ENCODE measurements at regions not wholly inside any gene's neighbourhood (a gene's known extent, or its start where the extent isn't known, plus 50 kb on each side); places are given as distances from the start of the nearest gene placed in this dataset.

- no peak for DNase-seq
Measured at GRCh38 chr2:120829633-120830025, 94.0 kb downstream of the GLI2 start.

GRCh38 chr2:120830096-120830830, 94.6 kb downstream of the GLI2 start:
- no peak for DNase-seq

GRCh38 chr2:120831086-120831485, 95.4 kb downstream of the GLI2 start:
- DNase-seq: no peak

- DNase-seq: no peak
Measured at GRCh38 chr2:120831891-120832290, 96.2 kb downstream of the GLI2 start.

- no peak for DNase-seq
Measured at GRCh38 chr2:120832296-120833070, 96.8 kb downstream of the GLI2 start.

- no peak for DNase-seq
Measured at GRCh38 chr2:120833127-120833675, 97.5 kb downstream of the GLI2 start.

- no peak for DNase-seq
Measured at GRCh38 chr2:120834206-120834605, 98.5 kb downstream of the GLI2 start.

- no peak for DNase-seq
Measured at GRCh38 chr2:120836281-120836680, 100.6 kb downstream of the GLI2 start.

GRCh38 chr2:120840795-120841487, 105.3 kb downstream of the GLI2 start:
- DNase-seq: no peak

- no peak for DNase-seq
Measured at GRCh38 chr2:120842456-120843439, 107.1 kb downstream of the GLI2 start.

GRCh38 chr2:120844070-120844738, 108.5 kb downstream of the GLI2 start:
- no peak for DNase-seq

- no peak for DNase-seq
Measured at GRCh38 chr2:120845277-120845676, 109.6 kb downstream of the GLI2 start.

- no peak for DNase-seq
Measured at GRCh38 chr2:120846406-120847095, 110.9 kb downstream of the GLI2 start.

- no peak for DNase-seq
Measured at GRCh38 chr2:120847700-120848321, 112.1 kb downstream of the GLI2 start.

GRCh38 chr2:120849278-120849677, 113.6 kb downstream of the GLI2 start:
- no peak for DNase-seq

GRCh38 chr2:120850551-120850950, 114.9 kb downstream of the GLI2 start:
- DNase-seq: no peak

GRCh38 chr2:120851116-120851773, 115.6 kb downstream of the GLI2 start:
- no peak for DNase-seq

GRCh38 chr2:120852200-120852815, 116.6 kb downstream of the GLI2 start:
- no peak for DNase-seq

- no peak for DNase-seq
Measured at GRCh38 chr2:120853306-120854013, 117.8 kb downstream of the GLI2 start.

Measured in RPMI8226 (cell line).